Stimulated activated naive CD8-positive, alpha-beta T cell treated with anti-CD3 and anti-CD28 coated beads, Interleukin-15, Interleukin-2, amounts not matched to agents 100 ng/mL and 50 ng/mL, for 24 hours (primary cell): ENCODE measurements at regions not wholly inside any gene's neighbourhood (a gene's known extent, or its start where the extent isn't known, plus 50 kb on each side); places are given as distances from the start of the nearest gene placed in this dataset.
"Not testable (repeated sequence)": the region's sequence is repeated elsewhere in the genome, so short reads cannot be mapped to it uniquely, and the experiment has no call there.

Source experiments
- H3K27ac Mint-ChIP-seq: one replicate; pipeline ENCODE4 v1.8.0; 2021; ENCODE audit warnings: mild to moderate bottlenecking, mixed read lengths
- H3K27me3 Mint-ChIP-seq: one replicate; pipeline ENCODE4 v1.8.0; 2021; ENCODE audit warnings: mixed read lengths
- H3K36me3 Mint-ChIP-seq: one replicate; pipeline ENCODE4 v1.8.0; 2021; ENCODE audit warnings: low read depth, mixed read lengths
- H3K4me1 Mint-ChIP-seq: one replicate; pipeline ENCODE4 v1.8.0; 2021; ENCODE audit warnings: low read depth, mixed read lengths
- H3K4me3 Mint-ChIP-seq: one replicate; pipeline ENCODE4 v1.8.0; 2021; ENCODE audit warnings: mild to moderate bottlenecking, mixed read lengths
- H3K9me3 Mint-ChIP-seq: one replicate; pipeline ENCODE4 v1.8.0; 2021; ENCODE audit warnings: mixed read lengths

DNA sequence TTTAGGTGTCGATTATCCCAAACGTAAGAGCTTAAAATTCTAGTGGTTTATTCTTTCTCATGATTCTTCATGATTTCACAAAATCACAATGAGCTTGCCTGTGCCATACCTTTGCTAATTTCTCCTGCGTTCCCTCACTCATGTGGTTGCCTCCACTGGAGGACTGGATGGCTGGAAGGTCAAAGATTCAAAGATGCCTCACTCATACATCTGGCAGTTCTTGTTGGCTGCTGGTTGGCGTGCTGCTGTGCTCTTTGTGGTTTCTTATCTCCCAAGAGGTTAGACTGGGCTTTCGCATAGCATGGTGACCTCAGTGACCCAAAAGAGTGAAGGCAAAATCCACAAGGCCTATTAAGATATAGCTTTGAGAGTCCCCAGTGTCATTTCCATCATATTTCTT is 877.6 kb upstream of the AUTS2 start:
- H3K4me1 Mint-ChIP-seq, result no peaks in the 10 kb centered on the region
- no peak overlapping the region for H3K4me3 Mint-ChIP-seq
- no peak overlapping the region for H3K27ac Mint-ChIP-seq
- H3K27me3 Mint-ChIP-seq, result no peaks in the 10 kb centered on the region
- H3K36me3 Mint-ChIP-seq, result no peaks in the 10 kb centered on the region
- H3K9me3 Mint-ChIP-seq, result peaks cover 11% of the 10 kb centered on the region

DNA sequence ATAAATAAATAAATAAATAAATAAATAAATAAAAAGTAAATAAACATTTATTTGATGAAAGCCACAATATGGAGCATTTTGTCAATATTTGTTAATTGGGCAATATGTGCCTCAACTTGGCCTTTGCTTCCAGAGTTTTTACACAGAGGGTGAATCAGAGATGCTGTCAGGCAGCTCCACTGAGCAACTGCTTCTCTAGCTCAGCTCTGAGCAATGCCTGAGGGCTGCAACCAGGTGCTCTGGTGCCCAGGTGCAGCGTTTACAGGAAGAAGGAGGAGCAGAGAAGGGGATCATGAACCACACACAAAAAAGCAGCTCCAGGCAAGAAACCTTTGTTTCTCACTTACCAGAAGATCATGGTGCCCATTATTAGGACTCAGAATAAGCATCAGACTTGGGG is 876.2 kb upstream of the AUTS2 start:
- no peak overlapping the region for H3K27ac Mint-ChIP-seq
- no peaks in the 10 kb centered on the region for H3K27me3 Mint-ChIP-seq
- no peaks in the 10 kb centered on the region for H3K4me1 Mint-ChIP-seq
- H3K36me3 Mint-ChIP-seq, result no peaks in the 10 kb centered on the region
- peaks cover 11% of the 10 kb centered on the region for H3K9me3 Mint-ChIP-seq
- no peak overlapping the region for H3K4me3 Mint-ChIP-seq

DNA sequence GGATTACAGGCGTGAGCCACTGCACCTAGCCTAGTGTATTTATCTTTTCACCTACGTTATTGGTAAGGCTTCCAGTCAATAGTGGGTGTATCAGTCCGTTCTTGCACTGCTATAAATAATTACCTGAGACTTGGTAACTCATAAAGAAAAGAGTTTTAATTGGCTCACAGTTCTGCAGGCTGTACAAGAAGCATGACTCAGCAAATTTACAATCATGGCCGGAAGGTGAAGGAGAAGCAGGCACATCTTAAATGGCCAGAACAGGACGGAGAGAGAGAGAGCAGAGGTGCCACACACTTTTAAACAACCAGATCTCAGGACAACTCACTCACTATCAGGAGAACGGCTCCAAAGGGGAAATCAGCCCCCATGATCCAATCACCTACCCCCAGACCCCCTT is 873.3 kb upstream of the AUTS2 start:
- Mint-ChIP-seq H3K4me1 (no peaks in the 10 kb centered on the region), H3K9me3 (peaks cover 14% of the 10 kb centered on the region), H3K27me3 (no peaks in the 10 kb centered on the region), H3K27ac (no peak overlapping the region), H3K36me3 (no peaks in the 10 kb centered on the region), H3K4me3 (no peak overlapping the region)

DNA sequence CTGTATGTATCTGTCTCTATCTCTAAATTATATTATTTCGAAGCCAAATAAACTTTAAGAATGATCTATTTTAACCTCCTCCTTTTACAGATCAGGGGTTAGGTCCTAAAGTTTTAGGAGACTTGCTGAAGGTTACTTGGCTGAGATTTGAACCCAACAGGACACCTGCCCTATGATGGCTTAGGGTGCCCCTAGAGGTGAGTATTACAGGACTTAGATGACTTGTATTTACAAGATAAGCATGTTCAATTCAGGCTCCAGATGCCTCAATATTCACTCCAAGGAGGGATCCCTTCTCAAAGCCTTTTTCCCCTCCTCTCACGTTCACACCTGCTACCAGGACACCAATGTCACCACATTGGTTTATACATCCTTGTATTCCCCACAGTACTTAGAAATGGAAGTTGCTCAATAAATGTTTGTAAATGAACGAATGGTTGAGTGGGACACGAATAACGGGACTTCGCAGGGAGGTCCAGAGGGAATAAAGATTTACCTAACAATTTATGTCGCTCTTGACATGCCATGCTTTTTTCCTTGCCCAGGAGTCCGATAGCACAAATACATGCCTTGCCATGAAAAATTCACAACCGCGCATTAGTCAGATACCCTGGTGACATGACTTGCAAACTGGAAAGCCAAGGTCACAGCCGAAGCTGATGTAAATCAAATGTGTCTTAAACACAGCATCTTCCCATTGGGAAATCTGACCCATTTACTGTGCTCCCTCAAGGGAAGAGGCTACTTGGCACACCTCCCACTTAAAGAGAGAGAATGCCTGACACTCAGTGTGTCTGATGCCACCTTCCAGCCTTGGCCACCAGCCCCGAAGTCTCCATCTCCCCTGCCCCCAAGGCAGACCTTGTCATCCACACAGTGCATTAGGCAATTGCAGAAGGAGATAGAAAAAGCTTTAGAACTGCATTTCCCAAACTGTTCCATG is 872.2 kb upstream of the AUTS2 start:
- Mint-ChIP-seq H3K36me3 (no peaks in the 10 kb centered on the region), H3K27ac (no peak overlapping the region), H3K4me1 (no peaks in the 10 kb centered on the region), H3K9me3 (peaks cover 14% of the 10 kb centered on the region), H3K27me3 (no peaks in the 10 kb centered on the region), H3K4me3 (no peak overlapping the region)

DNA sequence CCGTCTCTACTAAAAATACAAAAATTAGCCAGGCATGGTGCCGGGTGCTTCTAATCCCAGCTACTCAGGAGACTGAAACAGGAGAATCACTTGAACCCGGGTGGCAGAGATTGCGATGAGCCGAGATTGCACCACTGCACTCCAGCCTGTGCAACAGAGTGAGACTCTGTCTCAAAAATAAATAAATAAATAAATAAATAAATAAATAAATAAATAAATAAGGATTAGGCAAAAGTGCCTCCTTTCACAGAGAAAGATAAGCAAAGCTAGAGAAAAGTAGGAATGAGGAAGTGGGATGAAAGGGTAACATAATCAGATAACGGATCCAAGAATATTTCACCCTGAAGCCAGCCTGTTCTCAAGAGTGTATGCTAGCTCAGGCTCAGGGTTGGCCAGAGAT is 869.6 kb upstream of the AUTS2 start:
- not testable (repeated sequence) for H3K9me3 Mint-ChIP-seq, H3K36me3 Mint-ChIP-seq, H3K4me3 Mint-ChIP-seq, H3K4me1 Mint-ChIP-seq, H3K27ac Mint-ChIP-seq, H3K27me3 Mint-ChIP-seq

DNA sequence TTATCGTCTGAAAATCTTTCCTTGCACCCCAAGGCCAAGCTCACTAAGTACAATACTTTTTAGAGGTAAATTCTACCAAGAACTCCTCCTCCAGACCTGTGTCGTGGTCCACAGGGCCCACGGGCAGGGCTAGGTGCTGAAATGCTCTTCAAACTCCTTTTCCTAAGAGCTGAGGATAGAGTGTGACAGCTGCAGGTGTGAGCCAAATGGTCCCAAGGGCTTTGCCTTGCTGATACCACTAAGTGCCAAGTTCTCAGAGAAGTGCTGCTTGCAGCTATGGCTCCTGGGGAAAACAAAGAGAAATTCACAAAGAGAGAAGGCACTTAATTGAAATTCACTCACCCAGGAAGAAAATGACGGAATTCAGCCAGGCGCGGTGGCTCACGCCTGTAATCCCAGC is 868.9 kb upstream of the AUTS2 start:
- Mint-ChIP-seq H3K27me3 (no peaks in the 10 kb centered on the region), H3K9me3 (peaks cover 3% of the 10 kb centered on the region), H3K4me1 (no peaks in the 10 kb centered on the region), H3K27ac (no peak overlapping the region), H3K4me3 (no peak overlapping the region), H3K36me3 (no peaks in the 10 kb centered on the region)

DNA sequence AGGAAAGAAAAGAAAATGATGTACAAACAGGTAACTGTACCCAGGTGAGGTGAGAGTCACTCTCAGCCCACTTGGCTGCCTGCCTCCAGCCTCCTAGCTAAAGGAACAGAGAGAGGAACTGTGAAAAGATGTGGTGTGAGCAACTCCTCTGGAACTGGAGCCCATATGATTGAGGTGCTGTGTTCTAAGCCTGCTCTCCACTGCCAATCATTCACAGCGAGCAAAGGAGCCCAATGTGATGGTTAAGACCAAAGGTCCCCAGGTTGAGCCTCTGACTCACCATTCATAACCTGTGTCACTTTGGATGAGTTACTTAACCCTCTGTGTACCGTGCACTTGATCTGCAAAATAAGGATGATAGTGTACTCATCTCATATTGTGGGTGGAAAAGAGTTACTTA is 868.1 kb upstream of the AUTS2 start:
- Mint-ChIP-seq H3K36me3 (no peaks in the 10 kb centered on the region), H3K4me1 (no peaks in the 10 kb centered on the region), H3K27ac (no peak overlapping the region), H3K9me3 (peaks cover 10% of the 10 kb centered on the region), H3K4me3 (no peak overlapping the region), H3K27me3 (no peaks in the 10 kb centered on the region)

DNA sequence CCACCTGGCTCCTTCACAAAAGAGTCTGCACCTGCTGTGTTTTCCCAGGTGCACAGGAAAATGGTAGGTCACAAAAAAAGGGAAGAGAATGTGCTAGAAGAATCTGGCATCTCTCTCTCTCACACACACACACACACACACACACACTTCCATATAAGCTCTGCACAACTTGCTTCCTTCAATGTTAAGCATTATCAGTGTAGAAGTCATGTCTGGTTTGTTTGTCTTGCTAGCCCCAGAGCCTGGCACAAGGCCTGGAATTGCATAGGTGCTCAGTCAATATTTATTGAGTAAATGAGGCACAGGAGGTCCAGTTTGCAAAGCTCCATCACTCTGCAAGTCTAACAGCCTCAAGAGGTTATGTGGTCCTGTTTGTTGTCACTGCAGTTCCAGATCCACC is 867.3 kb upstream of the AUTS2 start:
- Mint-ChIP-seq H3K27me3 (no peaks in the 10 kb centered on the region), H3K36me3 (no peaks in the 10 kb centered on the region), H3K27ac (no peak overlapping the region), H3K4me3 (no peak overlapping the region), H3K9me3 (peaks cover 11% of the 10 kb centered on the region), H3K4me1 (no peaks in the 10 kb centered on the region)

DNA sequence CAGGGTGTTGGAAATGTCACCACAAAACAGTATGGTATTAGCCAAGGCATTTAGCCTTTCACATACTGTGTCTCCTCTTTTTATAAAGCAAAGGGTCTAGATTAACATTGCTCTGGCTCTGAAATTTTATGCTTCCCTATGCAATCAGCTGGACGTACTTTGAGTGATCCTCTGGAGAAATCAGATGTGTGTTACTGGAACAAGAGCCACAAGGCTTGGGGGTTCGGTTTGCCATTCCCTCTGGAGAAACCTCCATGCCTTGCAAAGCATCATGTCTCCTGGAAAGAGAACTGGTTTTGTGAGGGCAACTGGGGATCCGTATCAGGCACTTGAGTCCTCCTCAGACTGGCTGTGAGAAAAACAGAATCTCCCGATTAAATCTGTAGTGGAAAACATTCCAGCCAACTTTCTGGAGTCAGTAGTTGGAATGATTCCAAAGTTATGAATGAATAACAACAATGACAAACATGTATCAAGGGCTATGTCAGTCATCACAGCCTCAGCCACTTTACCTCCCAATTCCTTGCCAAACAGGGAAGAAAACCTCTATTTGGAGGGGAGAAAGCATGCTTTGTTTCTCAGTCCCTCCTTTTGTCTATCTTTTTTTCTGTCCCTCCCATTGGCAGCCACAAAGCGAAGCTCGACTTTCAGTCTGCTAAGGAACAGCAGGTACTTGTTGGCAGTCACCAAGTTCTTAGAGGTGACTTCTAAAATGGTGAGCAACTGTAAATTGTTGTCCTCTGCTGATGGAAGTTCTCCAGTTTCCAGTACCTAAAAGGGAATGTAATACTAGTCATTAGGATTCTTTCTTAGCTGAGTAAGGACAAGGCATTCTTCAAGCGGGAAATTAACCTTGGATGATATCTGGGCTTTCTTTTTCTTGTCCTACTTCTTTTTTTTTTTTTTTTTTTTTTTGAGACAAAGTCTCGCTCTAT is 864.8 kb upstream of the AUTS2 start:
- no peaks in the 10 kb centered on the region for H3K36me3 Mint-ChIP-seq
- H3K4me3 Mint-ChIP-seq, result no peak overlapping the region
- H3K9me3 Mint-ChIP-seq, result peaks cover 23% of the 10 kb centered on the region
- no peak overlapping the region for H3K27ac Mint-ChIP-seq
- no peaks in the 10 kb centered on the region for H3K4me1 Mint-ChIP-seq
- H3K27me3 Mint-ChIP-seq, result no peaks in the 10 kb centered on the region

DNA sequence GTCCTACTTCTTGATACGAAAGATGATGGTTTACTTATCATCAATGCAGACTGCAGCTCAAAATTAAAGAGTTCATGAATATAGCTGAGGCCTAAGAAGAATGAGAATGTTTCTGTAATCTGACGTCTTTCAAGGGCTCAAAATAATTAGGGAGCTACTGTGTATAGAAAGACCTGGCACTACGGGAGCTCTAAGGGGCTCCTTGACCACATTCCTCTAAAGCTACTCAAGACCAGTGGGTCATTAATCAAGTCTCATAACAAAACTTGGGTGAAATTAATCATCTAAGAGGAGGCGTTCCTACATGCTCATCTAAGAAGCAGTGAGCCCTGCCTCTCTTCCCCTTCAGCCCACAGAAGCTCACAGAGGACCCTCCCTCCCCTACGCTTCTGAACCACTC is 863.8 kb upstream of the AUTS2 start:
- H3K4me3 Mint-ChIP-seq, result no peak overlapping the region
- H3K36me3 Mint-ChIP-seq, result no peaks in the 10 kb centered on the region
- no peaks in the 10 kb centered on the region for H3K27me3 Mint-ChIP-seq
- H3K9me3 Mint-ChIP-seq, result peaks cover 24% of the 10 kb centered on the region
- H3K27ac Mint-ChIP-seq, result no peak overlapping the region
- H3K4me1 Mint-ChIP-seq, result no peaks in the 10 kb centered on the region

DNA sequence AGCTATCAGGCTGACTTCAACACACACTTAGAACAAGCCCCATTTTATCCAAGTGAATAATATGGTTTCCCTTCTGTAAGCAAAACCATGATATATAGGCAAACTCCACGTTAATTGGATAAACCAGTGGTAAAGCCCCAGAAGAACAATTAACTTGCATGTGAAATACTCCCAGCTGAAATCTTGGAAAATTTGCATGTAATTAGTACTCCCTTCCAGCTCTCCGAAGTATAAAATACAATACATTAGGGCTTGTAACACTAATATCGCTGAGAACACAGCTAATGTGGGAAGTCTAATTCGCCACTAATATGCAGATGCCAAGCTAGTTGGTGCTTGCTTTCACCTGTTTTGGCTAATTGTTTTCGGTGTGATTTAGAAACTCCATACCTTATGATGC is 859.0 kb upstream of the AUTS2 start:
- no peaks in the 10 kb centered on the region for H3K4me1 Mint-ChIP-seq
- no peaks in the 10 kb centered on the region for H3K36me3 Mint-ChIP-seq

DNA sequence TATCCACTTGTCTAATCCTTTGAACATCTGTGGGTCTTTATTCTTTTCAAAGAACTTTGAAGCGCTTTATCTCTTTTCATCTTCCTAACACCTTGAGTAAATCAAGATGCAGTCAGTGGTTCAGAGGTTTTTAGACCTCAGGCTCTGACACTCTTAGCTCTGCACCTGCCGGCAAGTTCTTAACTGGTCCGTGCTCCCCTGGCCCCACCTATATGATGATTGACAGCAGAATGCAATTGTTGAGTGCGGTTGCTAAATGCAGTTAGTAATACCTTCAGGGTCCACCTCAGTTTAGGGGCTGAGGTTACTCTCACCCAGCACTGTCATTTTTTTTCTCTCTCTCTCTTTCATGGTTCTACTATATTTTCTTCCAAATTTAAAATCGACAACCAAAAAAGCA is 854.2 kb upstream of the AUTS2 start:
- Mint-ChIP-seq H3K4me1 (no peaks in the 10 kb centered on the region), H3K9me3 (peaks cover 10% of the 10 kb centered on the region), H3K27ac (no peak overlapping the region), H3K4me3 (no peak overlapping the region), H3K36me3 (no peaks in the 10 kb centered on the region), H3K27me3 (no peaks in the 10 kb centered on the region)

More for the DNA sequence above, 859.0 kb upstream of the AUTS2 start:
- no peaks in the 10 kb centered on the region for H3K27me3 Mint-ChIP-seq
- H3K9me3 Mint-ChIP-seq, result peaks cover 30% of the 10 kb centered on the region
- H3K4me3 Mint-ChIP-seq, result no peak overlapping the region
- H3K27ac Mint-ChIP-seq, result no peak overlapping the region

DNA sequence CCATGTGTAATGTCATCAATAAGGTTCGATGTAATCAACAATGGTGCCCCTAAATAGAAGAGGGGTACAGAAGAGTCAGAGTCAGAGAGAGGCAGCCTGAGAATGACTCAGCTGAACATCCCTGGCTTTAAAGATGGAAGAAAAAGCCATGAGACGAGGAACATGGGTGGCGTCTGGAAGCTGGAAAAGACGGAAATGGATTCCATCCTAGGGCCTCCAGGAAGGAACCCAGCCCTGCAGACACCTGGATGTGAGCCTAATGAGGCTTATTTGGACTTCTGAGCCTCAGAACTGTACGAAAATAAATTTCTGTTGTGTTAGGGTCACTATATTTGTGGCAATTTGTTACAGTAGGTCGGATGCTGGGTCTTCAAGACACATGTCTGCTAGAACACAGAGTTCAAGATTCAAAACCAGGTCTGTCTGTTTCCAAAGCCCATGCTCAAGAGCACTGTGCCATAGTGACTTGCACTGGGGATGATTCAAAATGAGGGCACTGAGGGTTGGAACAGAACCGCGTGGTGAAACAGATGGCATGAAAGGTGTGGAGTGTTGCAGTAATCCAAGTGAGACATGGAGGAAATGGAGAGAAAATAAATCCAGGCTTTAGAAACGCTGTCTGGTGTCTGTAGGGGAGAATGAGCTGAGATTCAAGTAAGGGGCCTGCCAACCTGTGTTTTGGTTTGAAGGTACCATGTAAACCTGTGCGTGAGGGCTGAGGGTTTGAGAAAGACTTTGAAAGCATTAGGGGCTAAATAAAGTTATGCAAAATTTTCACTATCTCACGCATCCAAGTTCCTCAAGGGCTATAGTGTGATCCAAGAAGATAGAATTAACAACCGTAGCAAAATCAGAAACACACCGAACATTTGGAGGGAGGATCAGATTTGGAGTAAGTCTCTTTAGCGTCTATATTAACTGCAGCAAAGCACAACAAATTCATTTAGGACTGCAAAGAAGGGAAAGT is 849.1 kb upstream of the AUTS2 start:
- Mint-ChIP-seq H3K27ac (no peak overlapping the region), H3K9me3 (peaks cover 17% of the 10 kb centered on the region), H3K36me3 (no peaks in the 10 kb centered on the region), H3K4me1 (no peaks in the 10 kb centered on the region), H3K27me3 (no peaks in the 10 kb centered on the region), H3K4me3 (no peak overlapping the region)

DNA sequence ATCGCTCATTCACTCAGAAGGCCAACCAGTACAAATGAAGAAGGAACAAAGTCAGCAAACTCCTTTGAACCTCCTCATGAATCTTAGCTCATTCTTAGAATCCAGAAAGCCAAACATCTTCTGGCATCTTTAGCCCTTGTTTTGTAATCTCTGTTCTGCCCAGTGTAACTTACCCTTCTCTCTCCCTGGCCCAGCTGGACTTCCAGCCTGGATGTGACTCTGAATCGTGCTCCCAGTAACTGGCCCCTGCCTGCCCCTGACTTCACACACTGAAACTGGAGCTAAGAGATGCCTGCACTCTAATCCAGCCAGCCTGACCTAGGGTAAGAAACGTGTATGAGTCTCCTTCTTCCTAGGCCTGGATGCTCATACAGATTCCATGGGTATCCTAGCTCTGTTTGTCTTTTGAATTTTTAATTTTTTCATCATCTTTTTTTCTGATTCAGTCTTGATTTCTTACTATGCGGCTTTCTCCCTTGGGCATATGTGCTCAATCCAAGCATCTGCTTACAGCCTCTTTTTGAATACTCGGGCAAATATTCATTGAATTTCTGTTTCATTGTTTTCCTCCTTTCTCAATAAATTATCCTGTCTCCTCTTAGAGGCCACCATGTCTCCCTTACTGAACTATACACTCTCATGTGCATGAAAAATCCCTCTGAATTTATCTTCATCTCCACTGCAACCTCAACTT is 845.6 kb upstream of the AUTS2 start:
- Mint-ChIP-seq H3K4me1 (no peaks in the 10 kb centered on the region), H3K27ac (no peak overlapping the region), H3K9me3 (peaks cover 21% of the 10 kb centered on the region), H3K27me3 (no peaks in the 10 kb centered on the region), H3K36me3 (no peaks in the 10 kb centered on the region), H3K4me3 (no peak overlapping the region)
